ENCODE measurements at regions not wholly inside any gene's neighbourhood (a gene's known extent, or its start where the extent isn't known, plus 50 kb on each side); places are given as distances from the start of the nearest gene placed in this dataset.

GRCh38 chr2:193583638-193584400 is 1389.1 kb upstream of the TMEFF2 start:
- TF ChIP-seq CTCF (conservative IDR thresholded peaks at IDR 0.05; ENCODE audit: low read length) (peak; percentile 54), EZH2phosphoT487 (IDR thresholded peaks at IDR 0.05; ENCODE audit: borderline replicate concordance) (no peak)
- Histone ChIP-seq H4K20me1 (ENCODE audit: insufficient read depth, low read length, poor library complexity, severe bottlenecking) (no peaks in the 10 kb centered on the region), H3K9ac (ENCODE audit: low read depth, low read length, poor library complexity, severe bottlenecking) (no peak overlapping the region), H3K9me2 (replicated peaks; ENCODE audit: low read depth, low read length) (no peaks in the 10 kb centered on the region), H3K4me1 (ENCODE audit: insufficient read depth, low read length, poor library complexity, severe bottlenecking) (no peaks in the 10 kb centered on the region), H3F3A (ENCODE audit: low read depth) (no peaks in the 10 kb centered on the region), H3K4me3 (ENCODE audit: low read length, poor library complexity, severe bottlenecking) (no peak overlapping the region), H3K27me3 (ENCODE audit: insufficient read depth, low read length, poor library complexity, severe bottlenecking) (no peaks in the 10 kb centered on the region), H3K9me3 (ENCODE audit: insufficient read depth, low read depth, low read length) (no peaks in the 10 kb centered on the region), H3K79me2 (ENCODE audit: insufficient read depth, low read length) (no peaks in the 10 kb centered on the region), H3K4me2 (ENCODE audit: low read depth, low read length, poor library complexity, severe bottlenecking) (no peak overlapping the region), H3K36me3 (ENCODE audit: insufficient read depth, low read length) (no peaks in the 10 kb centered on the region), H2AFZ (ENCODE audit: low read length) (no peak overlapping the region)

- Histone ChIP-seq H3K9me3 (ENCODE audit: insufficient read depth, low read depth, low read length) (no peaks in the 10 kb centered on the region), H3K4me1 (ENCODE audit: insufficient read depth, low read length, poor library complexity, severe bottlenecking) (no peaks in the 10 kb centered on the region), H3F3A (ENCODE audit: low read depth) (no peaks in the 10 kb centered on the region), H3K4me3 (ENCODE audit: low read length, poor library complexity, severe bottlenecking) (no peak overlapping the region), H4K20me1 (ENCODE audit: insufficient read depth, low read length, poor library complexity, severe bottlenecking) (no peaks in the 10 kb centered on the region), H3K36me3 (ENCODE audit: insufficient read depth, low read length) (no peaks in the 10 kb centered on the region), H3K27me3 (ENCODE audit: insufficient read depth, low read length, poor library complexity, severe bottlenecking) (no peaks in the 10 kb centered on the region), H2AFZ (ENCODE audit: low read length) (no peak overlapping the region), H3K9me2 (replicated peaks; ENCODE audit: low read depth, low read length) (no peaks in the 10 kb centered on the region), H3K9ac (ENCODE audit: low read depth, low read length, poor library complexity, severe bottlenecking) (no peak overlapping the region), H3K4me2 (ENCODE audit: low read depth, low read length, poor library complexity, severe bottlenecking) (no peak overlapping the region), H3K79me2 (ENCODE audit: insufficient read depth, low read length) (no peaks in the 10 kb centered on the region)
- TF ChIP-seq EZH2phosphoT487 (IDR thresholded peaks at IDR 0.05; ENCODE audit: borderline replicate concordance) (no peak), CTCF (conservative IDR thresholded peaks at IDR 0.05; ENCODE audit: low read length) (no peak)
Observed at GRCh38 chr2:193581807-193582206, 1387.1 kb upstream of the TMEFF2 start.

- Histone ChIP-seq H3K36me3 (ENCODE audit: insufficient read depth, low read length) (no peaks in the 10 kb centered on the region), H3K9me2 (replicated peaks; ENCODE audit: low read depth, low read length) (no peaks in the 10 kb centered on the region)
Observed at GRCh38 chr2:193580176-193580950, 1385.6 kb upstream of the TMEFF2 start.

More at GRCh38 chr2:193580176-193580950, 1385.6 kb upstream of the TMEFF2 start:
- no peaks in the 10 kb centered on the region for H4K20me1 ChIP-seq (ENCODE audit: insufficient read depth, low read length, poor library complexity, severe bottlenecking)
- H3K4me2 ChIP-seq (ENCODE audit: low read depth, low read length, poor library complexity, severe bottlenecking), result no peak overlapping the region
- no peak overlapping the region for H3K9ac ChIP-seq (ENCODE audit: low read depth, low read length, poor library complexity, severe bottlenecking)
- H3F3A ChIP-seq (ENCODE audit: low read depth), result no peaks in the 10 kb centered on the region
- no peaks in the 10 kb centered on the region for H3K27me3 ChIP-seq (ENCODE audit: insufficient read depth, low read length, poor library complexity, severe bottlenecking)
- H3K79me2 ChIP-seq (ENCODE audit: insufficient read depth, low read length), result no peaks in the 10 kb centered on the region
- TF ChIP-seq EZH2phosphoT487 (IDR thresholded peaks at IDR 0.05; ENCODE audit: borderline replicate concordance) (no peak), CTCF (conservative IDR thresholded peaks at IDR 0.05; ENCODE audit: low read length) (no peak)
- H3K9me3 ChIP-seq (ENCODE audit: insufficient read depth, low read depth, low read length), result no peaks in the 10 kb centered on the region
- no peak overlapping the region for H3K4me3 ChIP-seq (ENCODE audit: low read length, poor library complexity, severe bottlenecking)
- no peak overlapping the region for H2AFZ ChIP-seq (ENCODE audit: low read length)
- no peaks in the 10 kb centered on the region for H3K4me1 ChIP-seq (ENCODE audit: insufficient read depth, low read length, poor library complexity, severe bottlenecking)
